Central memory CD4-positive, alpha-beta T cell (primary cell): ENCODE measurements at regions not wholly inside any gene's neighbourhood (a gene's known extent, or its start where the extent isn't known, plus 50 kb on each side); places are given as distances from the start of the nearest gene placed in this dataset.

Experiments used
- DNase-seq: peaks from one replicate; pipeline ENCODE4 v3.0.0; 2022

GRCh38 chr18:78853341-78853740, 126.3 kb upstream of the SALL3 start:
- no peak for DNase-seq

- no peak for DNase-seq
Observed at GRCh38 chr18:78855188-78855587, 124.4 kb upstream of the SALL3 start.

GRCh38 chr18:78856569-78857313, 122.9 kb upstream of the SALL3 start:
- DNase-seq: no peak

- no peak for DNase-seq
Observed at GRCh38 chr18:78857314-78858150, 122.1 kb upstream of the SALL3 start.

GRCh38 chr18:78859686-78860085, 119.9 kb upstream of the SALL3 start:
- no peak for DNase-seq

GRCh38 chr18:78860117-78860516, 119.5 kb upstream of the SALL3 start:
- no peak for DNase-seq

GRCh38 chr18:78861116-78861515, 118.5 kb upstream of the SALL3 start:
- DNase-seq: no peak

GRCh38 chr18:78861706-78862105, 117.9 kb upstream of the SALL3 start:
- no peak for DNase-seq

- DNase-seq: no peak
Observed at GRCh38 chr18:78862395-78862794, 117.2 kb upstream of the SALL3 start.

- DNase-seq: no peak
Observed at GRCh38 chr18:78865056-78865598, 114.5 kb upstream of the SALL3 start.

GRCh38 chr18:78865771-78866310, 113.8 kb upstream of the SALL3 start:
- DNase-seq: no peak

GRCh38 chr18:78867131-78867530, 112.5 kb upstream of the SALL3 start:
- no peak for DNase-seq

GRCh38 chr18:78868330-78869316, 111.0 kb upstream of the SALL3 start:
- no peak for DNase-seq

GRCh38 chr18:78871618-78872017, 108.0 kb upstream of the SALL3 start:
- DNase-seq: no peak

GRCh38 chr18:78873926-78874500, 105.6 kb upstream of the SALL3 start:
- DNase-seq: no peak

GRCh38 chr18:78875016-78875777, 104.4 kb upstream of the SALL3 start:
- no peak for DNase-seq

GRCh38 chr18:78875778-78876650, 103.6 kb upstream of the SALL3 start:
- DNase-seq: no peak

- DNase-seq: no peak
Observed at GRCh38 chr18:78876868-78877267, 102.8 kb upstream of the SALL3 start.

GRCh38 chr18:78878335-78878734, 101.3 kb upstream of the SALL3 start:
- no peak for DNase-seq
